ENCODE measurements at regions not wholly inside any gene's neighbourhood (a gene's known extent, or its start where the extent isn't known, plus 50 kb on each side); places are given as distances from the start of the nearest gene placed in this dataset.

DNA sequence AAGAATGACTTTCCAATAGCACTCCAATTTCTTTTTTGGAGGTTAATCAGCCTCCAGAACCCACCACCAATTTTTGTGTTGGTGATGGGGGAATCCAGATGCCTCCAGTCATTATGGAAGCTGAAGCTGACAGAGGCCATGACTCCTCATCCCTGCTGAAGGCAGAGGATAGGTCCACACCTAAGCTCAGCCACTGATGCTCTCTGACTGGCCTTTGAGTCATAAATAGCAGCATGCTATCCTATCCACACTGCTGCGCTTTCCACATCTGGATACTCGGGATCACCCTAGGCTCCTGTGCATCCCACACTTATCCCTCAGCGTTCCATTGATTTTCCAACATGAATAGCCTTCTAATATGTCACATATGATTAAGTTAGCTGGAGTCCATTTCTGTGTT is 124.2 kb downstream of the TES start:
- no peak for TF ChIP-seq C11orf30 (IDR thresholded peaks at IDR 0.05; ENCODE audit: low read depth)
- TF ChIP-seq, protein P1, sequence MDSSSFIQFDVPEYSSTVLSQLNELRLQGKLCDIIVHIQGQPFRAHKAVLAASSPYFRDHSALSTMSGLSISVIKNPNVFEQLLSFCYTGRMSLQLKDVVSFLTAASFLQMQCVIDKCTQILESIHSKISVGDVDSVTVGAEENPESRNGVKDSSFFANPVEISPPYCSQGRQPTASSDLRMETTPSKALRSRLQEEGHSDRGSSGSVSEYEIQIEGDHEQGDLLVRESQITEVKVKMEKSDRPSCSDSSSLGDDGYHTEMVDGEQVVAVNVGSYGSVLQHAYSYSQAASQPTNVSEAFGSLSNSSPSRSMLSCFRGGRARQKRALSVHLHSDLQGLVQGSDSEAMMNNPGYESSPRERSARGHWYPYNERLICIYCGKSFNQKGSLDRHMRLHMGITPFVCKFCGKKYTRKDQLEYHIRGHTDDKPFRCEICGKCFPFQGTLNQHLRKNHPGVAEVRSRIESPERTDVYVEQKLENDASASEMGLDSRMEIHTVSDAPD (CRISPR knock-in tag; IDR thresholded peaks at IDR 0.05), result no peak
- TF ChIP-seq, protein P2, sequence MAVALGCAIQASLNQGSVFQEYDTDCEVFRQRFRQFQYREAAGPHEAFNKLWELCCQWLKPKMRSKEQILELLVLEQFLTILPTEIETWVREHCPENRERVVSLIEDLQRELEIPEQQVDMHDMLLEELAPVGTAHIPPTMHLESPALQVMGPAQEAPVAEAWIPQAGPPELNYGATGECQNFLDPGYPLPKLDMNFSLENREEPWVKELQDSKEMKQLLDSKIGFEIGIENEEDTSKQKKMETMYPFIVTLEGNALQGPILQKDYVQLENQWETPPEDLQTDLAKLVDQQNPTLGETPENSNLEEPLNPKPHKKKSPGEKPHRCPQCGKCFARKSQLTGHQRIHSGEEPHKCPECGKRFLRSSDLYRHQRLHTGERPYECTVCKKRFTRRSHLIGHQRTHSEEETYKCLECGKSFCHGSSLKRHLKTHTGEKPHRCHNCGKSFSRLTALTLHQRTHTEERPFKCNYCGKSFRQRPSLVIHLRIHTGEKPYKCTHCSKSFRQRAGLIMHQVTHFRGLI (CRISPR knock-in tag; IDR thresholded peaks at IDR 0.05), result no peak

Measured in K562 (cell line).